IgD-negative memory B cell (primary cell): ENCODE measurements at regions not wholly inside any gene's neighbourhood (a gene's known extent, or its start where the extent isn't known, plus 50 kb on each side); places are given as distances from the start of the nearest gene placed in this dataset.

Experiments
- H3K27ac Mint-ChIP-seq, 3 donors: one replicate each; pipeline ENCODE4 v1.8.0; 2020 to 2022; ENCODE audit warnings: mild to moderate bottlenecking in 3 of 3, mixed read lengths in 3 of 3, moderate library complexity in 1 of 3
- H3K27me3 Mint-ChIP-seq: one replicate; pipeline ENCODE4 v1.8.0; 2021; ENCODE audit warnings: mixed read lengths
- H3K36me3 Mint-ChIP-seq: one replicate; pipeline ENCODE4 v1.8.0; 2020; ENCODE audit warnings: mild to moderate bottlenecking, mixed read lengths
- H3K4me1 Mint-ChIP-seq, 3 donors: one replicate each; pipeline ENCODE4 v1.8.0; 2020 to 2022; ENCODE audit warnings: mixed read lengths in 3 of 3, mild to moderate bottlenecking in 1 of 3
- H3K4me3 Mint-ChIP-seq, 4 donors: one replicate each; pipeline ENCODE4 v1.8.0; 2020 to 2022; ENCODE audit warnings: mild to moderate bottlenecking in 4 of 4, mixed read lengths in 4 of 4, moderate library complexity in 3 of 4
- H3K9me3 Mint-ChIP-seq, 3 donors: one replicate each; pipeline ENCODE4 v1.8.0; 2020 to 2021; ENCODE audit warnings: mixed read lengths in 3 of 3, mild to moderate bottlenecking in 1 of 3

GRCh38 chr3:73813291-73813690 lies 188.6 kb upstream of the PDZRN3 start:
- H3K9me3 Mint-ChIP-seq: peaks cover 2 to 31% (median 12%) of the 10 kb centered on the region in 3 donors

DNA sequence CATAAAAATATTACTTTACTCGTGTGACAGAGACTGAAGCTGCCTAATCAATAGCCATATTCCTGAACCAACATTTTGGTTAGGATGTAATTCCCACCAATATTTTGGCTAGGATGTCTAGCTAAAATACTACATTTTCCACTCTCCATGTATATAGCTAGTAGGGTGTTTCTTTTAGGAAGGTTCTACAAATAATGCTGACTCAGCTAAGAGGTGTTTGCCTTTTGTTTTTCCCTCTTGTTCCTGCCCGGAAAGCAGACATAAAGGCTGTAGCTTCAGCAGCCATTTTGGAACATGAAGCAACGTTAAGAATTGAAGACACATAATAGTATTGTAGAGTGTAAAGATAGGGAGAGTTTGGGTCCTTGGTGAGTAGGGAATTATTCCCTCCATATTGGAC lies 187.3 kb upstream of the PDZRN3 start:
- H3K27me3 Mint-ChIP-seq: no peaks in the 10 kb centered on the region
- peaks cover 2 to 31% (median 12%) of the 10 kb centered on the region in 3 donors for H3K9me3 Mint-ChIP-seq
- H3K4me3 Mint-ChIP-seq: no peak overlapping the region
- H3K27ac Mint-ChIP-seq: no peak overlapping the region
- H3K36me3 Mint-ChIP-seq: no peaks in the 10 kb centered on the region
- no peaks in the 10 kb centered on the region for H3K4me1 Mint-ChIP-seq

More at GRCh38 chr3:73813291-73813690, 188.6 kb upstream of the PDZRN3 start:
- Mint-ChIP-seq H3K36me3 (no peaks in the 10 kb centered on the region), H3K4me3 (no peak overlapping the region), H3K27ac (no peak overlapping the region), H3K4me1 (no peaks in the 10 kb centered on the region), H3K27me3 (no peaks in the 10 kb centered on the region)

DNA sequence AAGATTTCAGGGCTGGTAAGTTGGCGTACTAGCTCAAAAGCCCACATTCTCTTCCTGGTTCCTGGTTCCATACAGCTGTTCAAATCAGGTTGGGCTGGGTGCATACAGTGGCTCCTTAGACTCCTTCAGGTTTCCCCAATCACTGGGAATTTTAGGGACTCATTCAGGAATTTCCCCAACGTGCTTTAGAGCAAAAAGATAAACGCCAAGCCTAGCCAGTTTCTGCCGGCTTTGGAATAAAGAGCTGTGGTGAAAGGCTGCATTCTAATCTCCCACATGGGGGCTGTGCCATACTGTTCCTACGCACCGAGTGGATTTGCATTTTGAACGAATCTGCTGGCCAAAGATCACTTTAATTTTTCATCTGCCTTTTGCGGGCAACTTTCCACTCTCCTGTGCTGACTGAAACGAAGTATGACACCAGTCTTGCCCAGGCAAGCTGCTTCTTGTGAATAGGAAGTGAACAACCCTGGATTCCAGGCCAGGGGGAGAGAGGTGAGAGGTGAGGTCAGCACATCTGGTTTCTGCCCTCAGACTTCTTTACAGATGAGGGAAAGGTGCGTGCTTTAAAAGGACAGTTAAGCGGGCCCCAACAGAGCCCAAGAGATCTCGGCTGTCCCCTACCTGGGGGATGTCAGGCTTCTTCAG lies 184.2 kb upstream of the PDZRN3 start:
- H3K27ac Mint-ChIP-seq: no peak overlapping the region
- H3K27me3 Mint-ChIP-seq: no peaks in the 10 kb centered on the region
- peaks cover 2 to 18% (median 3%) of the 10 kb centered on the region in 3 donors for H3K9me3 Mint-ChIP-seq
- H3K4me3 Mint-ChIP-seq: no peak overlapping the region
- H3K4me1 Mint-ChIP-seq: peaks cover 0 to 1% (median 0%) of the 10 kb centered on the region in 3 donors
- no peaks in the 10 kb centered on the region for H3K36me3 Mint-ChIP-seq

DNA sequence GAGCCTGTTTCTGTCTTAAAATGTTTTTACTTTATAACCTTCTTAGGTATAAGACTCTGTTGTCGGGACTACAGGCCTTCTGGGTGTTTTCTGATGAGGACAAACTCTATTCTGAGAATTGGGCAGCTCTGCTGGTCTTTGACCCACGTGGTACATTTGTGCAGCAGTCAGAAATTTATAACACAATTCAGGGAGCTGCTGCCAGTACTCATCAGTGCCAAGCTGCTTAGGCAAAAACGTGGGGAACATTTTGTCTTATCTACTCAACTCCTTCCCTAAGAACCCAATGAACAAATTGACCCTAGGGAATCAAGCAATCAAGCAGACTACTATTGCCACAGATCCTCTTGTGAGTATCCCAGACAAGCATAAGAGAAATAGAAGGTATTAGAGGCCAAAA lies 180.7 kb upstream of the PDZRN3 start:
- Mint-ChIP-seq H3K27ac (no peak overlapping the region), H3K9me3 (peaks cover 2 to 7% (median 5%) of the 10 kb centered on the region in 3 donors), H3K4me1 (peaks cover 0 to 1% (median 0%) of the 10 kb centered on the region in 3 donors), H3K27me3 (no peaks in the 10 kb centered on the region), H3K36me3 (no peaks in the 10 kb centered on the region), H3K4me3 (no peak overlapping the region)

GRCh38 chr3:73804204-73804603 lies 179.5 kb upstream of the PDZRN3 start:
- H3K4me1 Mint-ChIP-seq: peaks cover 0 to 1% (median 0%) of the 10 kb centered on the region in 3 donors
- no peak overlapping the region for H3K4me3 Mint-ChIP-seq
- H3K36me3 Mint-ChIP-seq: no peaks in the 10 kb centered on the region
- no peaks in the 10 kb centered on the region for H3K27me3 Mint-ChIP-seq
- H3K27ac Mint-ChIP-seq: no peak overlapping the region
- H3K9me3 Mint-ChIP-seq: peaks cover 2 to 10% (median 8%) of the 10 kb centered on the region in 3 donors

GRCh38 chr3:73801444-73801843 lies 176.7 kb upstream of the PDZRN3 start:
- Mint-ChIP-seq H3K9me3 (peaks cover 6 to 12% (median 7%) of the 10 kb centered on the region in 3 donors), H3K36me3 (no peaks in the 10 kb centered on the region), H3K4me1 (no peaks in the 10 kb centered on the region), H3K27me3 (no peaks in the 10 kb centered on the region), H3K4me3 (no peak overlapping the region), H3K27ac (no peak overlapping the region)

- H3K27ac Mint-ChIP-seq: no peak overlapping the region
- no peak overlapping the region for H3K4me3 Mint-ChIP-seq
- H3K36me3 Mint-ChIP-seq: no peaks in the 10 kb centered on the region
- no peaks in the 10 kb centered on the region for H3K4me1 Mint-ChIP-seq
- peaks cover 2 to 9% (median 8%) of the 10 kb centered on the region in 3 donors for H3K9me3 Mint-ChIP-seq
- no peaks in the 10 kb centered on the region for H3K27me3 Mint-ChIP-seq
Observed at GRCh38 chr3:73797311-73797710, 172.6 kb upstream of the PDZRN3 start.

DNA sequence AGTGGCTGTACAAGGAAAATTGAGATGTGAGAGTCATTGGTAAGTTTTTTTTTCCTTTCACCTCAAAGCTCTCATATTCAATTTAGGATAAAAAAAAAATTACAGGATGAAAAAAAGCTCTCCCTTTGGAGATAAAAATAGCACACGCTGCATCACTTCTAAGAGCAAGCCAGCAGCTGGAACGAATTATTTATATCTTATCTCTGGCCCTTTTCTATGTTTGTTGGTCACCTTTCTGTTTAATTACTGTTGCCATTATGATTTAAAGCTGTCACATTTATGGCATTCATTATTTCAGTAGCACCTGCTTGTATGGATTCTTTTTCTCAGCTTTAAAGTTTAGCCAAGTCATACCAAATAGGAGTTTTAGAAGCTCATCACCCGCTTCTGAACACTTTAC lies 171.6 kb upstream of the PDZRN3 start:
- H3K4me1 Mint-ChIP-seq: no peaks in the 10 kb centered on the region
- H3K9me3 Mint-ChIP-seq: peaks cover 2 to 9% (median 8%) of the 10 kb centered on the region in 3 donors
- H3K27me3 Mint-ChIP-seq: no peaks in the 10 kb centered on the region
- no peaks in the 10 kb centered on the region for H3K36me3 Mint-ChIP-seq
- no peak overlapping the region for H3K27ac Mint-ChIP-seq
- H3K4me3 Mint-ChIP-seq: no peak overlapping the region

DNA sequence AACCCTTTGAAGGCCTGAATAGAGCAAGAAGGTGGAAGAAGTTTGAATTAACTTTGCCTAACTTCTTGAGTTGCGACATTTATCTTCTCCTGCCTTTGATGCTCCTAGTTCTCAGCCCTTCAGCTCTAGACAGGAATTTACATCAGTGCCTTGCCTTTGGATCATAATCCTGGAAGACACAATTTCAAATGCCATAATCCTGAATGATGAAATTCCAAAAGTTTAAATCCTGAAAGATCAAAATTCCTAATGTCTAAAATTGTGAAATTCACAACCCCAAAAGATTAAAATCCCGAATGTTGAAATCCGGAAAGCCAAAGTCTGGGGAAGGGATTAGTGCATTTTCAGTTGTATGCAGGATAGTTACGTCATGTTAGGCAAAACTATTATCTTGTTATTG lies 166.6 kb upstream of the PDZRN3 start:
- no peaks in the 10 kb centered on the region for H3K36me3 Mint-ChIP-seq
- H3K27me3 Mint-ChIP-seq: no peaks in the 10 kb centered on the region
- H3K4me1 Mint-ChIP-seq: no peaks in the 10 kb centered on the region
- no peak overlapping the region for H3K4me3 Mint-ChIP-seq
- H3K9me3 Mint-ChIP-seq: peaks cover 0 to 4% (median 2%) of the 10 kb centered on the region in 3 donors
- H3K27ac Mint-ChIP-seq: no peak overlapping the region

GRCh38 chr3:73789825-73790444 lies 165.2 kb upstream of the PDZRN3 start:
- Mint-ChIP-seq H3K27ac (no peak overlapping the region), H3K9me3 (peaks cover 2 to 4% (median 2%) of the 10 kb centered on the region in 3 donors), H3K4me1 (no peaks in the 10 kb centered on the region), H3K36me3 (no peaks in the 10 kb centered on the region), H3K27me3 (no peaks in the 10 kb centered on the region), H3K4me3 (no peak overlapping the region)

DNA sequence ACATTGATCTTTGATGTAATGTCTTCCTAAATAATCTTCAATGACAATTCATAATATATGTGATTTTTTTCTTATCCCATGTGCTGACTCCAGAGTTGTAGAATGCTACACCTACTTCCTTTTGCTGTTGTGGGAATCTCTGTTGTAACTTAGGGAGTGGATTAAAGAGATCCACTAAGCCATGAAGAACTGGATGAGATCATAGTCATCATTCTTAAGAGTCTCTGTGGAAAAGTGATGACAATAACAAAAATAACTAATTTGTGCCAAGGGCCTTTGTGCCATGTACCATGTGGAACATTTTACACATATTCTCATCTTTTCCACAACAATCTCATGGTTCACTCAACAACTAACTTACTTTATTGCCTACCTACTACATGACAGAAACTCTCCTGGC lies 162.9 kb upstream of the PDZRN3 start:
- Mint-ChIP-seq H3K36me3 (no peaks in the 10 kb centered on the region), H3K9me3 (peaks cover 2 to 3% (median 2%) of the 10 kb centered on the region in 3 donors), H3K27me3 (no peaks in the 10 kb centered on the region), H3K27ac (no peak overlapping the region), H3K4me3 (no peak overlapping the region), H3K4me1 (no peaks in the 10 kb centered on the region)

- H3K27ac Mint-ChIP-seq: no peak overlapping the region
- peaks cover 0 to 2% (median 1%) of the 10 kb centered on the region in 3 donors for H3K9me3 Mint-ChIP-seq
- H3K27me3 Mint-ChIP-seq: no peaks in the 10 kb centered on the region
- H3K4me1 Mint-ChIP-seq: no peaks in the 10 kb centered on the region
- no peaks in the 10 kb centered on the region for H3K36me3 Mint-ChIP-seq
- H3K4me3 Mint-ChIP-seq: no peak overlapping the region
Observed at GRCh38 chr3:73786998-73787397, 162.3 kb upstream of the PDZRN3 start.

GRCh38 chr3:73786321-73786807 lies 161.6 kb upstream of the PDZRN3 start:
- no peaks in the 10 kb centered on the region for H3K36me3 Mint-ChIP-seq
- H3K4me3 Mint-ChIP-seq: no peak overlapping the region
- H3K4me1 Mint-ChIP-seq: no peaks in the 10 kb centered on the region
- no peak overlapping the region for H3K27ac Mint-ChIP-seq
- peaks cover 0 to 2% (median 1%) of the 10 kb centered on the region in 3 donors for H3K9me3 Mint-ChIP-seq
- H3K27me3 Mint-ChIP-seq: no peaks in the 10 kb centered on the region

DNA sequence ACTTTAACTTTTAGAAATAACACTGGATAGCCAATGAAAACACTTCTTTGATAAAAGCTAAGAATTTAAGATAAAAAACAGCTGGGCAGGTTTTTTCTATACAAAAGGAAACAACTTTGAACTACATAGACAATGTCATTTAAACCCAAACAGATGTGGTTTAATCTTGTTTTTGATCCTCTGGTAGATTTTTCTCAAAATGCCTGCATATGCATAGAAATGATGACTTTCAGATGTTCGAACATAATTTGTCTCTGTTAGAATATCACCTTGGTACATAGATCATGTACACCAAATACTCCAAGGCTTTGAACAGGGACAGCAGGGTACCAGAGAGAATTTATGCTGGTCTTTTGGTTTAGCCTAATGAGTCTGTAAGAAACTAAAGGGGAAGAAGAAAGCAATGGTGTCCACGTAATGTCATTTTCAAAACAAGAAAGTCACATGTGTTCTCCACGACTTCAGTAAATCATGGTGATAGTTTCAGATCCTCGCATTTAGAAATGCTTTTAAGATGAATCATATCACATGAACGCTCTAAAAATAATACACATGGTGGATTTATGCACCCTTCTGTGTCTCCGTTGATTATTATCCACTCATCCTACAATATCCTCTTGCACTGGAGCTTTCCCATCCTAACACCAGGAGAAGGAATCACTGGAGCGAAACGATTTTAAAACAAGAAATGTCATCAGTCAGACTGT lies 160.1 kb upstream of the PDZRN3 start:
- no peaks in the 10 kb centered on the region for H3K36me3 Mint-ChIP-seq
- no peak overlapping the region for H3K4me3 Mint-ChIP-seq
- no peaks in the 10 kb centered on the region for H3K4me1 Mint-ChIP-seq
- H3K27me3 Mint-ChIP-seq: no peaks in the 10 kb centered on the region
- no peak overlapping the region for H3K27ac Mint-ChIP-seq
- H3K9me3 Mint-ChIP-seq: peaks cover 1 to 3% (median 1%) of the 10 kb centered on the region in 3 donors

DNA sequence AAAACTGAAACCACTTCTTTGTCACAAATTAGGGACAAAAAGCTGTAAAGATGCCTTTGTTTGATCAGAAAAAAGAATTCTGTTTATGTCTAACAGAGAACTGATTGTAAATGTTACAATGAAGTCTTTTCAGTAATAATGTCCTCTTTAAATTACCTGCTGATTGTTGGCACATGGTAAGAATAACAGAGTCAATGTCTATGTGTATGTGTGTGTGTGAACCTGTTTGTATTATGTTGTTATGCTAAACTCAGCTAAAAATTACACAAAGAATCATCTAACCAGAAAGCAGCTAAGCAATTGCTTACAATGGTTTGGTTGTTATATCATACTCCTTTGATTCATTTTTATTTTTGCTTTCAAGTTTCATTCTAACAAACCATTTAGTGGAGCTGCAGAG lies 159.1 kb upstream of the PDZRN3 start:
- no peaks in the 10 kb centered on the region for H3K36me3 Mint-ChIP-seq
- no peak overlapping the region for H3K27ac Mint-ChIP-seq
- H3K9me3 Mint-ChIP-seq: peaks cover 1 to 3% (median 3%) of the 10 kb centered on the region in 3 donors
- H3K4me1 Mint-ChIP-seq: no peaks in the 10 kb centered on the region
- H3K27me3 Mint-ChIP-seq: no peaks in the 10 kb centered on the region
- no peak overlapping the region for H3K4me3 Mint-ChIP-seq
